Activated CD8-positive, alpha-beta T cell treated with anti-CD3 and anti-CD28 coated beads for 36 hours (primary cell): ENCODE measurements at regions not wholly inside any gene's neighbourhood (a gene's known extent, or its start where the extent isn't known, plus 50 kb on each side); places are given as distances from the start of the nearest gene placed in this dataset.

Experiments
- ATAC-seq: fragments of 200-7000 bp; cut with Tn5 transposase; one replicate; pipeline ENCODE4 v1.10.0; 2021; ENCODE audit warnings: mild to moderate bottlenecking, moderate library complexity
- CTCF ChIA-PET: fragments of 350-600 bp; sonication (Branson Sonifier 250); formaldehyde crosslinking; loops from one replicate; lab custom pipeline; 2021; ENCODE audit warnings: antibody characterized with exemption; lab: Charles Lee
- POLR2A ChIA-PET: fragments of 350-600 bp; sonication (Branson Sonifier 250); formaldehyde crosslinking; loops from one replicate; lab custom pipeline; 2021; ENCODE audit warnings: antibody characterized with exemption; lab: Charles Lee
- DNase-seq: peaks from one replicate; pipeline ENCODE4 v3.0.0-alpha.2; 2020
- H3K27ac Mint-ChIP-seq: one replicate; pipeline ENCODE4 v1.8.0; 2021; ENCODE audit warnings: mild to moderate bottlenecking, mixed read lengths
- H3K27me3 Mint-ChIP-seq: one replicate; pipeline ENCODE4 v1.8.0; 2021; ENCODE audit warnings: mixed read lengths
- H3K36me3 Mint-ChIP-seq: one replicate; pipeline ENCODE4 v1.8.0; 2021; ENCODE audit warnings: low read depth, mixed read lengths
- H3K4me1 Mint-ChIP-seq: one replicate; pipeline ENCODE4 v1.8.0; 2021; ENCODE audit warnings: low read depth, mixed read lengths
- H3K4me3 Mint-ChIP-seq: one replicate; pipeline ENCODE4 v1.8.0; 2021; ENCODE audit warnings: mild to moderate bottlenecking, moderate library complexity, mixed read lengths
- H3K9me3 Mint-ChIP-seq: one replicate; pipeline ENCODE4 v1.8.0; 2021; ENCODE audit warnings: mixed read lengths
- CTCF ChIP-seq: fragments of 200-600 bp; IDR thresholded peaks from one replicate; pipeline ENCODE4 v1.8.0; 2022; ENCODE audit warnings: antibody characterized with exemption, mild to moderate bottlenecking
- intact Hi-C: fragments of 100-400 bp; cut with micrococcal nuclease; formaldehyde crosslinking; loops from one replicate; pipeline ENCODE4 v1.10.0; 2022

DNA sequence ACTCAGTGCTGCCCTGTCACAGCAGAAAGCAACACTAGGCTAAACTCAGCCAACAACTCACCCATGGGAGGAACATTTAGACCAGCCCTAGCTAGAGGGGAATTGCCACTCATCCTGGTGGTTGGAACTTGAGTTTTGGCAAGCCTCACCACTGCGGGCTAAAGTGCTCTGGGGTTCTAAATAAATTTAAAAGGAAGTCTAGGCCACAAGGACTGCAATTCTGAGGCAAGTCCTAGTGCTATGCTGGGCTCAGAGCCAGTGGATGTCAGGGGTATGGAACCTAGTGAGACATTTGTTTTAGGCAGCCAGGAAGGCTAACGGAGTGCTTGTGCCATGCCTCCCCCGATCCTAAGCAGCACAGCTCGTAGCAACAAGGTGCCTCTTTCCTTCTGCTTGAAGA, 78.0 kb downstream of the RGS13 start:
- peaks cover 10% of the 10 kb centered on the region for H3K9me3 Mint-ChIP-seq
- CTCF ChIA-PET: no interaction called here
- H3K4me1 Mint-ChIP-seq: no peaks in the 10 kb centered on the region
- H3K36me3 Mint-ChIP-seq: no peaks in the 10 kb centered on the region
- ATAC-seq (no peak), DNase-seq (no peak)
- POLR2A ChIA-PET: no interaction called here
- peaks cover 3% of the 10 kb centered on the region for H3K27me3 Mint-ChIP-seq
- TF ChIP-seq CTCF: no peak
- no peak overlapping the region for H3K4me3 Mint-ChIP-seq
- no peak overlapping the region for H3K27ac Mint-ChIP-seq
- intact Hi-C loops: no loop called here

DNA sequence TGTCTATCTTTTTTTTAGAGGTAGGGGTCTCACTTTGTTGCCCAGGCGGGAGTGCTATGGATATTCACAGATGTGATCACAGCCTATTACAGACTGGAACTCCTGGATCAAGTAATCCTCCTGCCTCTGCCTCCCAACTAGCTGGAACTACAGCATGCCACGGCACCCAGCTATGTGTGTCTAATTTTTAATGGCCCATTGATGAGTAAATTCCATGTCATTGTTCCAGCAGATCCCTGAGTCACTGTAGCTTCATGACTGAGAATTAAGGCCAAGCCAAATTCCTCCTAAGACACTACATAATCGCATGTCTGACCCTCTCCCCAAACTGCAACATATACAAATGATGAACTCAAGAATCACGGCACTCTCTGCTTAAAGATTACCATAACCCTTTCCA, 84.2 kb upstream of the RGS2 start:
- H3K4me1 Mint-ChIP-seq: no peaks in the 10 kb centered on the region
- H3K27ac Mint-ChIP-seq: no peak overlapping the region
- no peaks in the 10 kb centered on the region for H3K36me3 Mint-ChIP-seq
- CTCF ChIA-PET: no interaction called here
- peaks cover 1% of the 10 kb centered on the region for H3K27me3 Mint-ChIP-seq
- no peak overlapping the region for H3K4me3 Mint-ChIP-seq
- POLR2A ChIA-PET: no interaction called here
- intact Hi-C loops: no loop called here
- DNase-seq: no peak
- peaks cover 2% of the 10 kb centered on the region for H3K9me3 Mint-ChIP-seq
- no peak for ATAC-seq
- no peak for TF ChIP-seq CTCF

GRCh38 chr1:192726820-192727504, 81.9 kb upstream of the RGS2 start:
- ChIA-PET POLR2A (interaction anchor here (0.6 kb wide), 1 partner anchor 248 kb away, joined by 3 read pairs; no protein-coding TSS in a partner anchor), CTCF (no interaction called here)
- H3K27ac Mint-ChIP-seq: no peak overlapping the region

GRCh38 chr1:192729500-192729899, 79.3 kb upstream of the RGS2 start:
- ChIA-PET POLR2A (no interaction called here), CTCF (interaction anchor here (0.7 kb wide), 1 partner anchor 10 kb away, joined by 4 read pairs; no protein-coding TSS in a partner anchor)
- no peak overlapping the region for H3K27ac Mint-ChIP-seq
- ATAC-seq (no peak), DNase-seq (no peak)
- H3K4me1 Mint-ChIP-seq: no peaks in the 10 kb centered on the region
- H3K36me3 Mint-ChIP-seq: no peaks in the 10 kb centered on the region
- intact Hi-C loops: no loop called here
- no peaks in the 10 kb centered on the region for H3K9me3 Mint-ChIP-seq
- H3K27me3 Mint-ChIP-seq: peaks cover 1% of the 10 kb centered on the region
- no peak for TF ChIP-seq CTCF
- H3K4me3 Mint-ChIP-seq: no peak overlapping the region

More at GRCh38 chr1:192726820-192727504, 81.9 kb upstream of the RGS2 start:
- Mint-ChIP-seq H3K27me3 (peaks cover 1% of the 10 kb centered on the region), H3K4me3 (no peak overlapping the region), H3K36me3 (no peaks in the 10 kb centered on the region), H3K4me1 (no peaks in the 10 kb centered on the region), H3K9me3 (no peaks in the 10 kb centered on the region)
- no peak for TF ChIP-seq CTCF
- ATAC-seq (no peak), DNase-seq (no peak)
- intact Hi-C loops: no loop called here

DNA sequence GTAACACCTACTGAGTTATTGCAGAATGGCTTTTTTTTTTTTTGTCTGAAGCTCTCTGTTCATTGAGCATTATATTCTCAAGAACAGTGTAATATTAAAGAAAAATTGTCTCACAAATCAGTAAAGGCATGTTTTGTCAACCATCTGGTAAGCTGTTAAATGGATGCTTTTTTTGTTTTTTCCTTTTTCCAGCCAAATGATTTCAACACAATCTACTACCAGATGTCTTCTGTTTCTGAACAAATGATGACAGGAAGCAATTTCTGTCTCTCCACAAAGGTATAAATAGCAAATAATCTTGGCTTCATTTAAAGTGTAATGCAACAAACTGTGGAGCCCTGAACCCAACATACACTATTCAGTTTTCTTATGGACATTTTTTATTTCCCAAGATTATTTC, 78.6 kb upstream of the RGS2 start:
- no peaks in the 10 kb centered on the region for H3K9me3 Mint-ChIP-seq
- CTCF ChIA-PET: no interaction called here
- no peak for DNase-seq
- peaks cover 1% of the 10 kb centered on the region for H3K27me3 Mint-ChIP-seq
- no peak overlapping the region for H3K4me3 Mint-ChIP-seq
- POLR2A ChIA-PET: no interaction called here
- no peak overlapping the region for H3K27ac Mint-ChIP-seq
- intact Hi-C loops: no loop called here
- no peaks in the 10 kb centered on the region for H3K36me3 Mint-ChIP-seq
- no peaks in the 10 kb centered on the region for H3K4me1 Mint-ChIP-seq
- no peak for ATAC-seq
- no peak for TF ChIP-seq CTCF
